ENCODE measurements at regions not wholly inside any gene's neighbourhood (a gene's known extent, or its start where the extent isn't known, plus 50 kb on each side); places are given as distances from the start of the nearest gene placed in this dataset.

DNA sequence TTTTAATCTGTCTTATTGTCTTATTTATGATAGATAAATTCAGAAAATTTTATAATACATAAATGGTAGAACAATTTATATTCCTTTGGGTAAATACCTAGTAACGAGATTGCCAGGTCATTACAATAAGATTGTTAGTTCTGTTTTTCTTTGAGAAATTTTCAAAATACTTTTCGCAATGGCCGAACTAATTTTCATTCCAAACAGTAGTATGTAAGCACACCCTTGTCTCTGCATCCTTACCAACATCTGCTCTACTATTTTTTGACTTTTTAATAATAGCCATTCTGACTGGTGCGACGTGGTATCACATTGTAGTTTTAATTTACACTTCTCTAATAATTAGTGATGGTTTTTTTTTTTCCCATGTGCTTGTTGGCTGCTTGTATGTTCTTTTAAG lies 351.4 kb upstream of the LUZP2 start:
- DNase-seq (ENCODE audit: low read depth), result no peak
- no peak for TF ChIP-seq CTCF (IDR thresholded peaks at IDR 0.05; ENCODE audit: insufficient read depth, low read depth, low read length, missing control alignments)
- no peak overlapping the region for H3K4me3 ChIP-seq (ENCODE audit: low read length)

GRCh38 chr11:24153337-24153736 lies 343.5 kb upstream of the LUZP2 start:
- no peak overlapping the region for H3K4me3 ChIP-seq (ENCODE audit: low read length)
- no peak for DNase-seq (ENCODE audit: low read depth)
- no peak for TF ChIP-seq CTCF (IDR thresholded peaks at IDR 0.05; ENCODE audit: insufficient read depth, low read depth, low read length, missing control alignments)

GRCh38 chr11:24155792-24156191 lies 341.1 kb upstream of the LUZP2 start:
- TF ChIP-seq CTCF (IDR thresholded peaks at IDR 0.05; ENCODE audit: insufficient read depth, low read depth, low read length, missing control alignments), result no peak
- DNase-seq (ENCODE audit: low read depth), result no peak
- no peak overlapping the region for H3K4me3 ChIP-seq (ENCODE audit: low read length)

DNA sequence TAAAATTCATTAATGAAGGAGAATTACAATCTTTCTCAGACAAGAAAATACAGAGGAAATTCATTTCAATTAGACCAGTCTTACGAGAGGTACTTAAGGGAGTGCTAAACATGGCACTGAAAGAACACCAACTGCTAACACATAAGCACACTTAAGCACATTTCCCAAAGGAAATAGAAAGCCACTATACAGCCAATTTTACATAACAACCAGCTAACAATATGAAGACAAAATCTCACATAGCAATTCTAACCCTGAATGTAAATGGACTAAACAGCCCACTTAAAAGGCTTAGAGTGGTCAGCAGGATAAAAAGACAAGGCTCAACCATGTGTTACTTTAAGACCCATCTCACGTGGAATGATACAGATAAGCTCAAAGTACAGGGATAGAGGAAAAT lies 339.5 kb upstream of the LUZP2 start:
- no peak for TF ChIP-seq CTCF (IDR thresholded peaks at IDR 0.05; ENCODE audit: insufficient read depth, low read depth, low read length, missing control alignments)
- no peak for DNase-seq (ENCODE audit: low read depth)
- no peak overlapping the region for H3K4me3 ChIP-seq (ENCODE audit: low read length)

DNA sequence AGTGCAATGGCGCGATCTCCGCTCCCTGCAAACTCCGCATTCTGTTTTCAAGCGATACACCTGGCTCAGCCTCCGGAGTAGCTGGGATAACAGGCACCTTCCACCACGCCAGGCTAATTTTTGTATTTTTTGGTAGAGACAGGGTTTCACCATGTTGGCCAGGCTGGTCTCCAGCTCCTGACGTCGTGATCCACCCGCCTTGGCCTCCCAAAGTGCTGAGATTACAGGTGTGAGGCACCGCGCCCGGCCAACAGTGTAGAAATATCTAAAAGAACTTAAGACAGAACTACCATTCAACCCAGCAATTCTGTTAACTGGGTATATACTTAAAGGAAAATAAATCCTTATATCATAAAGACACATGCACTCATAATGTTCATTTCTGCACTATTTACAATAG lies 335.3 kb upstream of the LUZP2 start:
- TF ChIP-seq CTCF (IDR thresholded peaks at IDR 0.05; ENCODE audit: insufficient read depth, low read depth, low read length, missing control alignments), result no peak
- DNase-seq (ENCODE audit: low read depth), result no peak
- no peak overlapping the region for H3K4me3 ChIP-seq (ENCODE audit: low read length)

- H3K4me3 ChIP-seq (ENCODE audit: low read length), result no peak overlapping the region
- no peak for TF ChIP-seq CTCF (IDR thresholded peaks at IDR 0.05; ENCODE audit: insufficient read depth, low read depth, low read length, missing control alignments)
- DNase-seq (ENCODE audit: low read depth), result no peak
Measured at GRCh38 chr11:24163146-24163545, 333.7 kb upstream of the LUZP2 start.

- no peak overlapping the region for H3K4me3 ChIP-seq (ENCODE audit: low read length)
- DNase-seq (ENCODE audit: low read depth), result no peak
- no peak for TF ChIP-seq CTCF (IDR thresholded peaks at IDR 0.05; ENCODE audit: insufficient read depth, low read depth, low read length, missing control alignments)
Measured at GRCh38 chr11:24163841-24164240, 333.0 kb upstream of the LUZP2 start.
